HG03469 (cell line): ENCODE measurements at regions not wholly inside any gene's neighbourhood (a gene's known extent, or its start where the extent isn't known, plus 50 kb on each side); places are given as distances from the start of the nearest gene placed in this dataset.
"Not testable (repeated sequence)": the region's sequence is repeated elsewhere in the genome, so short reads cannot be mapped to it uniquely, and the experiment has no call there.

Source experiments
- ATAC-seq: cut with Tn5 transposase; IDR thresholded peaks from one replicate; pipeline ENCODE4 v1.9.1; 2021; ENCODE audit warnings: mild to moderate bottlenecking, moderate library complexity, moderate number of reproducible peaks; ENCODE audit not compliant: unreplicated experiment

DNA sequence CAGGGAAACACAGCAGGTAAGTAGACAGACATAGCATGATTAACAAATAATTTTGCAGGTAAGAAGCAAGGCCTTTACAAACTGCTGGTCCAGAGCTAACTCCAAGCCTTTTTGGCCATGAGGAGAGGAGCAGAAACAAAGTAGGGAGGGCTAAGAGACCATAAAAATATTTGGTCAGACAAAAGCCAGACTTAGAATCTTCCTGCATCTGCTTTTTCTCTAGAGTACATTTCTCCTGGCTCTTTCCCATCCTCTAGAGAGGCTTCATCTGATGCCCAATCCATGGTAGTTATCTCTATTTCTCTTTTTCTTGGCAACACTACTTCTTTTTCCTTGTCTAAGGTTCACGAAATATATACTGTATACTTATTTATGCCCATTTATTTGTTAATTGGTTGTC lies 577.1 kb downstream of the PIK3C3 start:
- no peak for ATAC-seq

DNA sequence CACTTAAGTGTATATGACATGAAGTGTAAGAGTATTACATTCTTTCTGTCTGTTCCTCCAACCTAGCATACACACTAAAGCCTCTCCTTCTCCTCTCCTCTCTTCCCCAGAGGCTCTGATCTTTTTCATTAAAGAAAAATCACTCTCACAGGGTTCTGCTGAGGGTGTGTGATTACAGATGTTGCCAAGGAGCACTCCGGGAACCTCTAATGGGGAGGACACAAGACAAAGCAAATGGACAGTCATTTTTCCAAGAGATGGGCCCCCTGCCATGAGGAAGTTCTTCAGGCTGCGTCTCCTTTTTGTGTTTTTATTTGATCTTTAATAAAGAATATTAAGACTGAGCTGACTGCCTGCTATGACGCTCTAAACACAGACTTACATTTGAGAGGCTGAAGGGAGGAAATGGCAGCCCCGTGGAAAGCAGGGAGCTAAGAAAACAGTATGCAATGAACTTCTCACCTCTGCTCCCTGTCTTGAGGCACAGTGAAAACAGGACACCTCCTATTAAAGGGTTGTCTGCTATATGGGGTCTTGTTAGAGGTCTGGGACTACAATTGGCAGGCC lies 578.1 kb downstream of the PIK3C3 start:
- ATAC-seq, result no peak

DNA sequence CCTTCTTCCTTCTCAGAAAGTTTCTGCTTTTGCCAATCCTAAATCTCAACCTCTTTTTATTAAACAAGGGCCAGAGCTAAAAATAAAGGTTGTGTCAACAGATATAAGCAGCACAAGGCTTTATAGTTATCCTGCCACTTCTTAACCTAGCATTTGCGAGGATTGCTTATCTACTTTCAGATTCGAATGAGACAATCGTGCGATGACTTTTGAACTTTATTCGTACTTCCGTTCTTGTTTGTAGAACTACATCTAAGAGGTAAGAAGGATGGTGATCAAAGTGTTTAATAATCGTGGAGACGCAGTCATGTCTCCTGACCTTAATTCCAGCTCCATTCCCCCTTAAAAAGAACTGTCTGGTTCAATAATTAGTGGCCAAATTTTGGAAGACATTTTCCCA lies 578.6 kb downstream of the PIK3C3 start:
- ATAC-seq, result no peak

DNA sequence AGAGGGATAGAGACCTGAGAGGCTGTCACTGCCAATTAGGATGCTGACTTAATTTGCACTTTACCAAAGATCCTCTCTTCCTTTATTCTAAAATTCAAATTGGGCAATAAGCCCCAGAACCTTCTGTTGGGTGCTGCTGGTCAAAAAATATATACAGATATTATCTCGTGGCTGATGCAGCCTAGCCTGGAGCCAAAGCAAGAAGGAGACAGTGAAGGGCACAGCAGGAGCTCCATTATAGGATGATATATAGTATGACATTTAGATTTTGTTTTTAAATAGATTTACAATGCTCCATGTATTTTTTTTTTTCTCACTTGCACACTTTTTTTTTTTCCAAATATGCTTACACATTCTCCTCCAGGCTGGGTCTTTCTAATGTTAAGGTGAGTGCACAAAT lies 579.3 kb downstream of the PIK3C3 start:
- no peak for ATAC-seq

DNA sequence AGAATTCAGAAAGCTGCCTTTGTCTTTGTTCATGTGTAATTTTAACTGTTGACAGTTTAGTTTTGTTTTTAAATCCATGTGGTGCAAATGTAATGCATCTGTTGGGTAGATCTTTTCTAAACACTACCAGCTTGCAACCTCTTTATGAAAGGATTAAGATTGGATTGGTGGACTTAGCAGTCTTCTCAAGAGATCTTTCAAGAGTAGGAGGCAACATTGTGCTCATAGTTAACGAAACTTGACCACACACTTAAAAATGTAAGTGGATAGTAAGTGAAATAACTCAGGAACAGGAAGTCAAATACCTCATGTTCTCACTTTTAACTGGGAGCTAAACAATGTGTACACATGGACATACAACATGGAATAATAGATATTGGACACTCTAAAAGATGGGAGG lies 579.0 kb downstream of the RIT2 start:
- no peak for ATAC-seq

DNA sequence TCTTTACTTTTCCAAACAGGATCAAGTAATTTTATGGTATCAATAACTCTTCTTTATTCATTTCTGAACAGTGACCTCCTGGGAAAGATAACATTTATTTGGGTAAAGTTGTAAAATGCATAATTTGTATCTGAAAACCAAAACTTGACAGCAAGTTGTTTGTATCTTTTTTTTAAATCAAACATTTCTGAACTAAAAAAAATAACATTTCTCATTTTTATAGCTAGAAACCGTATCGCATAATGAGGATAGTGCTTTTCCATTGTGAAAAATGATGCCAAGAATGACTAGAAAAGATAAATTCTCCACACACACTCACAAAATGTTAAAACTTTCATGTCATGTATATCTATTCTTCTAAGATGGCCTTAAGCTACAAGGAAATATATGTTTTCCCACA lies 578.2 kb downstream of the RIT2 start:
- ATAC-seq, result no peak

DNA sequence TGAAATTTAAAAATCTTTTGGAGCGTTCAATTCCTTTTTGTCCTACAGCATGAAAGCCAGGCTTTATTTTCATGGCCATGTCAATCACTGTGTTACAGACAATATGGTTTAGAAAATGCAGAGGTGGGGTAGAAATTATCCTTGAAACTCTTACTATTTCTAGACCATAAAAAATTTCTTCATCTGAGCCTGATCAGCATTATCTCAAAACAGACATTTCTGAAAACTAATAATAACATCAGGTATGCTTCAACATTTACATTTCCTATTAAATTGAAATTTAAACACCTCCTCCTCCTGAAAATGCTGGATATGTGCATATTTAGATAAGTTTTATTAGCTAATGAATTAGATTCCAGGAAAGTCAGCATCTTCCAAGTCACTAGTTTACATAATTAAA lies 570.6 kb downstream of the RIT2 start:
- ATAC-seq, result no peak

DNA sequence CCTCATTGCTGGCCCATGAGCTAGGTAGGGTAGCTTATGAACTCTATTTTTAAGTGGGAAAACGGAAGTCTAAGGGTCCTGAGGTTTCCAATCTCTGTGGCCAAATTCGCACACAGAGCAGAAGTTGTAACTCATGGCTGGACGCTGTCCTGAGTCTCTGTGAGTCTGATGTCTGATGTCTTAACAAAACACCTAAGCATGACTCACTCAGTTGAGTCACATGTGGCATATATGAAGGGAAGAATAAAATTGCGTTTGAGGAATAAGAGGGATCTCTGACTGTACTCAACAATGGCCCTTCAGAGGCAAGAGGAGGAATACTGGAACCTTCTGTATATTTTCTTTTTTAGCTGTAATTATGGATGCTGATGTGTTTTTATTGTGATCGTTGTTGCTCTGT lies 569.7 kb downstream of the RIT2 start:
- no peak for ATAC-seq

DNA sequence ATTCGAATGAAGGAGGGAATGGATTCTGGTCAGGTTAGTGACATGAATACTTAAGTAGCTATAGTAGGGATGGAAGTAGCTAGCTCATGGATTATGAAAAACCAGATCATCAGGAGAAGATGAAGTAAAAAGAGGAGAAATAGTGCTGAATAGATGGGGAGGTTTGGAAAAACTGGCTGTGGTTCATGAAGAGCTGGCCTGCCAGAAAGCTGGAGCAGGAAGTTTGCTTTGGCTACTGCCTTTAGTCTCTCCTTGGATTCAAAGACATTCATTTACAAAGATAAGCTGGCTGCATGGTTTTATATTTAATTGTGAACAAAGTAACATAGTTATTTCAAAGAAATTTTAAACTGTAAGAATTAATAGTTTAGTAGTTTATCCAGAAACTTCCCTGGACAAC lies 567.0 kb downstream of the RIT2 start:
- no peak for ATAC-seq

DNA sequence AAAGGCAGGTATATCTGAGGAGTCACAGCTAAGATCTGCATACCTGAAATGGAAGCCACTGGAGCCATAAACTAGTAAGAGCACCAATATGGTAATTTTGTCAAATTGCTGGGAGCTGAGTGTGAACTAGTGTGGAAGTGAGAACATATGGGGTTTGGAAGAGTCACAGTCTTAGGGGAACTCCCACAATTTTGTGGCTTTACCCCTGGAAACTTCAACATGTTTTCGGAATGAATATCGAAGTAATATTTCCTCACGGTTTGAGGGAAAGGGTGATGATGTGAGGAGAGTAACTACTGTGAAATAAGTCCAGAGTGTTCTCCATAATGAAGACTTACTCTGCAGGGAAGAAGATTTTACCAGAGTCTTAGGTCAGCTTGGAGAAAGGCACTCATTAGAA lies 565.9 kb downstream of the RIT2 start:
- ATAC-seq, result no peak

DNA sequence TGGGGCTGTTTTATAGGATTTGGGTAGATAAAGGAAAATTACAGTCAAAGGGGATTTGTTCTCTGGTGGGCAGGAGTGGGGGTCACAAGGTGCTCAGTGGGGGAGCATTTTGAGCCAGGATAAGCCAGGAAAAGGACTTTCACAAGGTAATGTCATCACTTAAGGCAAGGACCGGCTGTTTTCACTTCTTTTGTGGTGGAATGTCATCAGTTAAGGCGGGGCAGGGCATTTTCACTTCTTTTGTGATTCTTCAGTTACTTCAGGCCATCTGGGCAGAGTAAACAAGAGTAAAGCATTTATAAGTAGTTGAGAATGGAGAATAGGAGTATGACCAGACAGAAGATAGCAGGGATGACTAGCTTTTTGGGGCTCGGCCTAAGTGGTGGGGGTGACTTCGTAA lies 562.9 kb downstream of the RIT2 start:
- ATAC-seq, result not testable (repeated sequence)

DNA sequence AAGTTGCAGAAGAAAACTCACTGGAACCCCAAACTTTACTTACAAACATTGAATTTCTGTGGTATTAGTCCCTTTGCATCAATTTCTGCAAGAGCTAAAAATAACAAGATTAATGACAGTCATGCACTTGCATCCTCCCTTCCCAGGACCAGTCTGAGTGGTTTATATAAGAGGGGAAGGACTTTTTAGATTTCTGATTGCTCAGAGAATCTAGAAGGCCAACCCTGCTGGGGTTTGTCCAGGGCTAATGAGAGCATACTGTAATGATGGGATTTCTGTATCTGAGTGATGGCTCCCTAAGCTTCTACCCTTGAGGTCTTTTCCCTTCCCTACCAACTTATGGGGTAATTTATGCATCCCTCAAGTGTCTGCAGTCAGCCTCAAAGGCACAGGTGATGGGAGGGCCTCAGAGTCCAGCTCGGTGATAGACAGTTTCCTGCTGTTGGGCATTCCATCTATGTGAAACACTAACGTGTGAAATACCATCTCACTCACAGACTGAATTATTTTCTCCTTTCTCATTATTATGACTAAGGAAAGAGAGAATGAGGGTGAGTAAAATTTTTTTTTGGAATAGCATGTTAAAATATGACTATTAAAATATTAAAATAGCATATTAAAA lies 556.3 kb downstream of the RIT2 start:
- ATAC-seq, result no peak

DNA sequence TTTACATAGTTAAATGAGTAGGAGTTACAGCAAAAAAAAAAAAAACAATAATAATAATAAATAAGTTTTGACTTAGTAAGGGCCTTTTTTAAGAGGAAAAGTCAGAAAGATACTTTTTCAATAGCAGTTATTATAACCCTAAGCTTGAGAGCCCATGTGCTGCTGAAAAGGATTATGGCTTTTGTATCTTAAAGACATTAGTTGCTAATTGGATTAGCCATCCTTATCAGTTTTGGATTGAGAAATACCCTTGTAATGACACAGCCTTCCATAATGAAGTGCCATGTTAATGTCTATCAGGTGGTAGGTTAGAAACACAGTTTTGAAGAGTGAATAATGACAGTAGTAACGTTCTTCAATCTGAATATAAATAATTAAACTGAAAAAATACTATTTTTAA lies 554.0 kb downstream of the RIT2 start:
- no peak for ATAC-seq

DNA sequence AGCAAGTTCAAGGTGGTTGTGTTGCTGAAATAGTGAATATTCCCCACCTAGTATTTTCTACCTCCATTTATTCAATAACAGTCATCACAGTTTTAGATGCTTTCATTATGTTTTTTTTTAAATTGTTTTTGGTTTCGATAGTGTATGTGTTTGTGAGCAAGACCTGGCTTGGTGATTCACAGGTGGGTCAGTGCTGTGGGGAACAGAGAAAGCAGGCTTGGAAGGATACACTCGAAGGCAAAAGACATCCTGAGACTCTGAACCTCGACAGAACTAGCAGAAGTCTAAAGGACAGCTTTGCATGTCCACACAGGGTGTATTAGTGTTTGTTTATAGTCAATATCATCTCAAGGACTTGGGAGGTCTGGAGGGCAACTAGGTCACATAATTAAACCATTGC lies 551.5 kb downstream of the RIT2 start:
- no peak for ATAC-seq

DNA sequence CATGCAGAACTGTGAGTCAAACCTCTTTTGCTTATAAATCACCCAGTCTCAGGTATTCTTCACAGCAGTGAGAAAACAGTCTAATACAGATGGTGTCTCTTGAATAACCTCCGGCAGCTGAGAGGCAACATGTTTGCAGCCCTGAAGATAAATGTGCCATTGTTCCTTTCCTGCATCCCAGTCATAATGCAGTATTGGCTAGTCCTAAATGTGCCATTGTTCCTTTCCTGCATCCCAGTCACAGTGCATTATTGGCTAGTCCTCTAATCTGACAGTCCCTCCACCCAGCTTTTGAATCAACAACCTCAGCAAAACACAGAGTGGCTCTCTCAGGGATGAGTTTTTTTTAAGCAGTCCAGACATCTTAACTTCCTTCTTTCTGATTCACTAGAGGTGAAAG lies 550.7 kb downstream of the RIT2 start:
- ATAC-seq, result no peak

DNA sequence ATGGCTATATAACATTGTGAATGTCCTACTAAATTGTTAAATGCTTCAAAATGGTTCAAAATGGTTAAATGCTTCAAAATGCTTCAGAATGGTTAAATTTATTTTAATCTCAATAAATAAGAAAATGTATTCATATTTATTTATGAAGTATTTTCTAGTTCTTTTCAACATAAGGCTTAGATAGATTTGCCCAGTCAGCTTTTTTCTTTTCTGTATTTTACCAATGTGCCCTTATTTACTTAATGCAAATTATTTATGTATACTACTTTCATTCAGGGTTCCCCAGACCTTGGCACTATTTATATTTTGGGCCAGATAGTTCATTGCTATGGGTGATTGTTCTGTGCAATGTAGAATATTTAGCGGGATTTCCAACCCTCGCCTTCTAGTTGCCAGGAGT lies 546.7 kb downstream of the RIT2 start:
- no peak for ATAC-seq

DNA sequence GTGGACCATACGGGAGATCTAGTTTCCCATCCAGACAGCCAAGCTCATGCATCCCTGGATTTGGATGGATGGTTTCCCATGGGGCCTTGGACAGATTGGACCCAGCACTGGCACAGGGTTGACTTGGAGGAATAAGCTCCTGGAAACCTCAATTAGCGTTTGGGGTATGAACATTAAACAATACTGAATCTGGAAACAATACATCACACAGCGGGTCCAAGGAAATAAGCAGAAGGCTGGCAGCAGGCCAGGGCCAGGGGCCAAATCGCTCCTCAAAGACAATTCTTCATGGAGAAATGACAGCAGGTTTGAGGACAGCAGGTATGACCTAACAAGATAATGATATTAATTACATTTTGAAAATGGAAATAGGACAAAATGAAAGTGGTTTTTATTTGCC lies 540.6 kb downstream of the RIT2 start:
- no peak for ATAC-seq

DNA sequence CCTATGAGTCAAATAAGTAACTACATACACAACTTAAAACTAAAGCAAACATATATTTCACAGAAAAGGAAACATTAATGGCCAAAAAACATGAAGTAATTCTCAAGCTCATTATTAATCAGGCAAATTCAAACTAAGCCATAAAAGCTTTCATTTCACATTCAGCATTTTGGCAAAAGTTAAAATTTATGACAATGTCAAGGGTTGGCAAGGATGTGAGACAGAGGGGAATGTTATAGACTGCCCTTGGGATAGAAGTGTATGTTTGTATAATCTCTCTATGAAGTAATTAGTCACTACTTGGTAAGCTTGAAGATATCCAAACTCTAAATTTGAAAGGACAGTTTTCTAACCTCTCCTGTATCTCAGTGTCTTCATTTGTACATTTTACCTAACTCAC lies 539.4 kb downstream of the RIT2 start:
- no peak for ATAC-seq

DNA sequence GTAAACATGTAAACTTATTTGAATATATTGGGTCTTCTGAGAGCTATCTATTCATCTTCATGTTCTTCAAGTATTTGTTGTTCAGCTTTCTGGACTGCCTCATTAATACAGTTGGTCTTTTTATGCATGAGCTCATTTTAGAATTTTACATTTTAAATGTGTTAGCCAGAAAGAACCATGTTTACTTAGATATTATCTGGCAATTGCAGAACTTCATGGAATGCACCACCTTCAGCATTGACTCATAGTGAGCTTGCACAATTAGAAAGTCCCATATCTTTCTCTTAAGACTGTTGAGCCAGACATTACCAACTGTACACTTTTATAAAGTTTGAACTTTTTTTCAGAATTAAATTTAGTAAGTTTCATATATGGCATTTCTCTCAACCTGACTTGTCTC lies 536.7 kb downstream of the RIT2 start:
- ATAC-seq, result no peak

DNA sequence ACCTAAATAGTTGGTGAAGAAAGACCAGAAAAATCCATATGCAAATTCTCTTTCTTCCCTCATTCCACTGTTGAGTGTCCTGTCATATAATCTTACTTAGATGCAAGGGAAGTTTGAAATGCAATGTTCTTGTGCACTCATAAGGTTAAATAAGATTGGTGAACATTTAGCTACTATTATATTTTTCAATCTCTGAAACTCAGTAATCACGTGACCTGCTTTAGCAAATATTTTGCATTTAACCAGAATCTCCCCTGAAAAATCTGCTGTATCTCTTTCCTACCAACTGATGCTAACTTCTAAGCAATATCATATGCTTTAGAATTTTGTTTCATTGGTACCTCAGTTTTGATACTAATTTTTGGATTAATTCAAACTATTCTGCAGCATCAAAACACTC lies 533.2 kb downstream of the RIT2 start:
- ATAC-seq, result no peak

DNA sequence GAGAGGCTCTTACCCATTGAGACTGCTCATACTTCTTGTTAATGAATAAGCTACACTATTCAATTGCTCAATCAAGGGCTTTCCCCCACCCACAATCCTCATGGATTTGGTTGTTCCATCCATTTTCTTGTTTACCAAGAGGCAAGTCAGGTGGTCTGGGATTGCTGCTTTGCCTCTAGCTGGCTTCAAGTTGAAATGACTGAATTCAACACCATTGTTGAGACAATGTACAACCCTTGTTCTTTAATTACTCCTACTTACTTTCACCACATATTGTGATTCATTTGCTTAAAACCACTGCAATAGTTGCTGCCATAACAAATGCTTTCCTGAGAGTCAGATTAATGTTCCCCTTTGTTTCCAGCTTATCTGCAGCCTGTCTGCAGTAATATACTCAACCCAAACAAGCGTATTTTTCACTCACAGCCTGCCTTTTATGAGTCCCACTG lies 532.2 kb downstream of the RIT2 start:
- ATAC-seq, result no peak

DNA sequence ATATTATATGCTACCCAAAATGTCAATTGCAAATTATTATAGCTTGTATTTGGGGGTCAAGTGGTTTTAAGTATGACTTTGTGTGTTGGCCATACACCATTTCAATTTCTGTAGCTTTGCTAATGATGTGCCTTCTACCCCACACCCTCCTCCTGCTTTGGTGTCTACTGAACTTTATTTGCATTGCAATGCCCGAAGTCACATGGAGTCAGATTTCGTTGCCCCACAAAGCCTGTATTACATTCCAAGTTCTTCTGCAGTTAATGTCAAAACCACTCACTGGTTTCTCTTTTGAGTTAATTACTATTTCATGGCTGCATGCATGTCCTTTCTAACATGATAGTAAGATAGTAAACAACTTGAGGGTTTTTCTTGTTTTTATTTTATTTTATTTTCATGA lies 528.9 kb downstream of the RIT2 start:
- ATAC-seq, result no peak

DNA sequence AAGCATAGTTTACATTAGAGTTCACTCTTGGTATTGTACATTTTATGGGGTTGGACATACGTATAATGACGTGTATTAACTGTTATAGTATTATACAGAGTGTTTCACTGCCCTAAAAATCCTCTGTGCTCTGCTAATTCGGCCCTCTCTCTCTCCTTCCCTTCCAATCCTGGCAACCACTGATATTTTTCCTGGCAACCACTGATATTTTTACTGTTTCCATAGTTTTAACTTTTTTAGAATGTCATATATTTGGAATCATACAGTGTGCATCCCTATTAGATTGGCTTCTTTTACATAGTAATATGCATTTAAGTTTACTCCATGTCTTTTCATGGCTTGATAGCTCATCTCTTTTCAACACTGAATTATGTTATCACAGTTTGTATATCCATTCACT lies 526.7 kb downstream of the RIT2 start:
- ATAC-seq, result no peak
